Thymus (tissue), 11 donors: ENCODE measurements at regions not wholly inside any gene's neighbourhood (a gene's known extent, or its start where the extent isn't known, plus 50 kb on each side); places are given as distances from the start of the nearest gene placed in this dataset.
"Not testable (repeated sequence)": the region's sequence is repeated elsewhere in the genome, so short reads cannot be mapped to it uniquely, and the experiment has no call there.

Source experiments
- DNase-seq, 9 donors: peaks; one replicate each; pipeline ENCODE4 v3.0.0-alpha.2; 2013; ENCODE audit warnings: low spot score in 9 of 9, low read depth in 6 of 9, missing footprints in 1 of 9
- H3K27ac ChIP-seq, 2 donors: one replicate each; pipeline ENCODE4 v1.5.1; 2013; ENCODE audit warnings: control low read depth in 1 of 2, low read depth in 1 of 2, low read length in 1 of 2, mild to moderate bottlenecking in 1 of 2, moderate library complexity in 1 of 2
- H3K27me3 ChIP-seq, 2 donors: one replicate each; pipeline ENCODE4 v1.5.1; 2013; ENCODE audit warnings: low read length in 1 of 2; ENCODE audit not compliant: control insufficient read depth in 2 of 2, insufficient read depth in 1 of 2
- H3K36me3 ChIP-seq, 2 donors: one replicate each; pipeline ENCODE4 v1.5.1; 2013; ENCODE audit warnings: low read length in 1 of 2, mild to moderate bottlenecking in 1 of 2, moderate library complexity in 1 of 2; ENCODE audit not compliant: control insufficient read depth in 2 of 2, insufficient read depth in 2 of 2
- H3K4me1 ChIP-seq, 2 donors: one replicate each; pipeline ENCODE4 v1.5.1; 2013; ENCODE audit warnings: low read length in 2 of 2; ENCODE audit not compliant: control insufficient read depth in 2 of 2, insufficient read depth in 2 of 2
- H3K4me3 ChIP-seq, 2 donors: one replicate each; pipeline ENCODE4 v1.5.1; 2013; ENCODE audit warnings: low read length in 2 of 2, control low read depth in 1 of 2, mild to moderate bottlenecking in 1 of 2
- H3K9me3 ChIP-seq, 2 donors: one replicate each; pipeline ENCODE4 v1.5.1; 2013; ENCODE audit warnings: low read length in 1 of 2, mild to moderate bottlenecking in 1 of 2; ENCODE audit not compliant: control insufficient read depth in 2 of 2, insufficient read depth in 1 of 2
- WGBS: extraction: QIAGEN DNeasy Blood & Tissue Kit; methylation state at CpG from one replicate; pipeline ENCODE4 v1.1.7; 2013; 5-methylcytosine and 5-hydroxymethylcytosine counted together
- donor health status: healthy.

DNA sequence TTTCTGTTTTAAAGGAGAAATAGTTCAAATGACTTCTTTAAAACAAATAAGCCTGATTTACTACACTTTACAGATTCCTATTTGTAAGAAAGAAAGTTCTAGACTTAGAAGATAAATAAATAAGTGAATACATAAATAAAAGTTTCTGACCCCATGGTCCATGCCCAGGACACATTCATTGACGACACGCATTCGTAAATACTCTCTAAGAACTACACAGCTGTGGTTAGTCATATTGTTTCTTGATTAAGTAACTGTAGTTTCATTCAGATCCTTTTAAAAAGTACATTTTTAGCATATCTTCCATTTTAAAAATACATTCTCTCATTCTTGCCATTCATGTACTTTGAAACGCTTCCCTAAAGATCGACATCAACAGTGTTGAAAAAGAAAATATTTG, 497.4 kb downstream of the SETD4 start:
- Histone ChIP-seq H3K36me3 (no peaks in the 10 kb centered on the region), H3K4me1 (no peaks in the 10 kb centered on the region), H3K27me3 (no peaks in the 10 kb centered on the region), H3K27ac (no peak overlapping the region), H3K9me3 (no peaks in the 10 kb centered on the region), H3K4me3 (no peak overlapping the region)
- WGBS, result 97% methylated on average over 5 of the region's 5 CpGs
- DNase-seq, result no peak

DNA sequence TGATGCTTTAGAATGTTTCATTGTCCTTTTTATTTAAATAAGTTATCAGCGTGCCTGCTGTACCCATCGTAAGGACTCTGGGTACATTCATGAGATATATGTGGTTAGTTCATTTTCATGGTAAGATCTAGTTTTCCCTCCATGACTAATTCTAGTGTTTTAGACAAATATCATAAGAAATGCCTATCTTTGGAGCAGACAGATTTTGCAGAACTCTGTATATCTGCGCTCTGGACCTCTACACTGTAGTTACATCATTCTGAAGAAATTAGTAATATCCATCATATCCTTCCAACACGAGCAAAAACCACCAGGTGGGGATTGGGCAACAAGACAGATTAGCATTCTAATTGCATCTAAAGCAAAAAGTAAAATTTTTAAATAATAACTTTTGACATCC, 499.2 kb downstream of the SETD4 start:
- no peaks in the 10 kb centered on the region for H3K36me3 ChIP-seq
- 93% methylated on average over 4 of the region's 4 CpGs for WGBS

DNA sequence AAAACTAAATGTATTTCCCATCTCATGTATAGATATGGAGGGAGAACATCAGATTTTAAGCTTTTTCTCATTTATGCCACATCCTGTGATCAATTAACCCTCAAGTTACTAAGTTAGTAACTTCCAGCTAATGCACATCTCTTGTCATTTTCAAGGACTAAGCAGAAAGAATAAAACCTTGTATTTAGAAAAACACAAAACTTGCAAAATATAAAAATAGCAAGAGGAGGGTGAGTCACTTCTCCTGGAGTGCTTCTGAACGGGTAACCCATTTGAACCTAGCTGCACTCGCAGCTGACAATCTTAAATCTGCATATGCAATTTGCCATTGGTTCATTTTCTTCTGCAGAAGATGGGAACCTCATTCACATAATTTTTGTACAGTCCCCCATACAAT, 500.5 kb downstream of the SETD4 start:
- Histone ChIP-seq H3K27me3 (no peaks in the 10 kb centered on the region), H3K9me3 (no peaks in the 10 kb centered on the region), H3K36me3 (no peaks in the 10 kb centered on the region), H3K4me1 (no peaks in the 10 kb centered on the region), H3K4me3 (no peak overlapping the region), H3K27ac (no peak overlapping the region)
- 90% methylated on average over 2 of the region's 2 CpGs for WGBS
- DNase-seq, result no peak

More for the DNA sequence above, 499.2 kb downstream of the SETD4 start:
- H3K4me1 ChIP-seq, result no peaks in the 10 kb centered on the region
- H3K27ac ChIP-seq, result no peak overlapping the region
- DNase-seq, result no peak
- H3K9me3 ChIP-seq, result no peaks in the 10 kb centered on the region
- no peak overlapping the region for H3K4me3 ChIP-seq
- no peaks in the 10 kb centered on the region for H3K27me3 ChIP-seq

GRCh38 chr21:35559128-35559828, 501.0 kb downstream of the SETD4 start:
- H3K4me1 ChIP-seq, result no peaks in the 10 kb centered on the region
- no peak for DNase-seq
- no peak overlapping the region for H3K4me3 ChIP-seq
- no peaks in the 10 kb centered on the region for H3K27me3 ChIP-seq
- no peak overlapping the region for H3K27ac ChIP-seq
- WGBS, result 97% methylated on average over 9 of the region's 9 CpGs
- no peaks in the 10 kb centered on the region for H3K36me3 ChIP-seq
- no peaks in the 10 kb centered on the region for H3K9me3 ChIP-seq

DNA sequence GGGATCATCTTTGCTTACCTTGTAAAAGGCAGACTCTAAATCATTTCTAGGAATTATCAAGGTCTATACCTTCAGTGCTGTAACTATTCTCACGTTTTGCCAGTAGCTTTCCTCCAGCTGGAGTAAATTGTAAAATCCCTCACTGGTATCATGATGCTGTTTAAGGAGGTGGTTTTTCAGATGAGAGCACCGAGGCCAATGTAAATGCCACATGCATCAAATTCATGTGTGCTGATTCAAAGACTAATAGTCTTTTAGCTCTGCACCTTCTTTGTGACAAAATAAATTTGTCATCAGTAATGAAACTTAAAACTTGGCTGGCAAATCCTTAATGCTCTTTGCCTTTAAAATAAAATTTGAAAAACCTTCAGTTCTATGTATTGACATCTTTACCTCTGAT, 503.8 kb downstream of the SETD4 start:
- no peak overlapping the region for H3K27ac ChIP-seq
- H3K4me3 ChIP-seq, result no peak overlapping the region
- no peaks in the 10 kb centered on the region for H3K36me3 ChIP-seq
- H3K27me3 ChIP-seq, result no peaks in the 10 kb centered on the region
- WGBS, result 95% methylated on average over 2 of the region's 2 CpGs
- DNase-seq, result no peak
- H3K9me3 ChIP-seq, result no peaks in the 10 kb centered on the region
- H3K4me1 ChIP-seq, result no peaks in the 10 kb centered on the region

DNA sequence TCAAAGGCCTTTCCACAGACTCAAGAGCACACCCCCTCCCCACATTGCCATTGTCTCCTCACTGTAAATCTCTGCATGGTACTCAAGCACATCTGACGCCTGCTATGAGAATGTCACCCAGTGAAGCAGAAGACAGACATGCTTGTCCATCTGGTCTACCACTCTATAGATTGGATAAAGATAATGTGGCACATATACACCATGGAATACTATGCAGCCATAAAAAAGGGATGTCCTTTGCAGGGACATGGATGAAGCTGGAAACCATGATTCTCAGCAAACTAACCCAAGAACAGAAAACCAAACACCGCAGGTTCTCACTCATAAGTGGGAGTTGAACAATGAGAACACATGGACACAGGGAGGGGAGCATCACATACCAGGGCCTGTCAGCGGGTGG, 503.4 kb upstream of the RUNX1 start:
- not testable (repeated sequence) for DNase-seq, H3K27ac ChIP-seq, H3K4me1 ChIP-seq, H3K36me3 ChIP-seq, H3K4me3 ChIP-seq, H3K27me3 ChIP-seq, H3K9me3 ChIP-seq
- whole genome bisulfite sequencing, result 98% methylated on average over 3 of the region's 3 CpGs

DNA sequence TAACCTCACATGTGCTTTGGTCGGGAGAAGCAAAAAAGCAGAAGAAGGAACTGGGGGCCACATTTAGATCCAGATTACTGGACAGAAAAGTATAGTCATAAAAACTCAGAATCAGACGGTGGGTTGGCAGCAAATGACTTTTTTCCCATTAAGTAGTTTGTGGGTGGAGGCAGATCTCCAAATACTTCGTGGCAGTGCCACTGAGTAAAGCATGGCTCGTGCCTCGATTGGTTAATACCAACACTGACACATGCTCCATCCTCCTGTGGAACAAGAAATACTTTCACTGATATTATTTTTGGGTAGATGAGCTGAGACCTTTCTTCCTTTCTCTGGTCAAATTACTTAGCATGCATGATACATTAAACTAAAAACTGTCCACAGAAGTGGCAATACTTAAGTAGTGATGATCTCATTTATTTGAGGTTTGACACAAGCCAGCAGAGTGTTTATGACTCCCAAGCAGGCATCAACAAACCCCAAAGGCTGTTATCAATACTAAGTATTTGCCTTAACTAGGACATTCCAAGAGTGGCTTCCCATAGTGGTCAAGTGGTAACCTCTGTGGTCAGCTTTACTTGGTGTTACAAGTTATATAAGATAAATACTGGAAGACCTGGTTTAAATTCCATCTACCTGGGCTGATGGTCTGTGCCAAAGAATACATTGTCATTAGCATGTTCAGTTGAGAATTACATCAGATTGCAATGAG, 500.0 kb upstream of the RUNX1 start:
- Histone ChIP-seq H3K9me3 (no peaks in the 10 kb centered on the region), H3K27me3 (no peaks in the 10 kb centered on the region), H3K4me3 (no peak overlapping the region), H3K27ac (no peak overlapping the region), H3K36me3 (no peaks in the 10 kb centered on the region), H3K4me1 (no peaks in the 10 kb centered on the region)
- no peak for DNase-seq
- 95% methylated on average over 5 of the region's 5 CpGs for WGBS

- 98% methylated on average over 7 of the region's 7 CpGs for WGBS
- no peak for DNase-seq
These were observed 499.1 kb upstream of the RUNX1 start for GRCh38 chr21:35547946-35548774.

DNA sequence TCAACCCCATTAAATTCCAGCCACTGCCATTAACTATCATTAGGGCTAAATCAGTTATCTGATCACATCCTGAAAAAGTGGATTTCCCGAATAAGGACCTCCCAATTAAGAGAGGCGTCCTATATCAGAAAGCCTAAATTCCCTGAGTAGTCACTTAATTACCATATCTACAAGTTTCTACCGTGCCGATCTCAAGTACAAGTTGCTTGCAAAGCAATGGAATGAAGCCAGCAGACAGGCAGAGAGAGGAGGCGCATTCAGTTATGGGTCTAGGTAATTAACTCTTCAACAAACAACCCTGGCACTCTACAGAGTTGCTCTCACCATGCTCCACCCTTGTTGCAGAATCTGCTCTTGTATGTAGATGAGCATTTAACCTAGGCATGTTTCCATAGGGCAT, 494.6 kb upstream of the RUNX1 start:
- no peak overlapping the region for H3K27ac ChIP-seq
- no peaks in the 10 kb centered on the region for H3K9me3 ChIP-seq
- H3K36me3 ChIP-seq, result no peaks in the 10 kb centered on the region
- DNase-seq, result no peak
- 44% methylated on average over 5 of the region's 5 CpGs for WGBS
- no peak overlapping the region for H3K4me3 ChIP-seq
- peaks cover 0 to 3% of the 10 kb centered on the region in 2 donors for H3K4me1 ChIP-seq
- no peaks in the 10 kb centered on the region for H3K27me3 ChIP-seq

More at GRCh38 chr21:35547946-35548774, 499.1 kb upstream of the RUNX1 start:
- no peaks in the 10 kb centered on the region for H3K27me3 ChIP-seq
- H3K4me1 ChIP-seq, result peaks cover 0 to 3% of the 10 kb centered on the region in 2 donors
- H3K27ac ChIP-seq, result no peak overlapping the region
- no peak overlapping the region for H3K4me3 ChIP-seq
- no peaks in the 10 kb centered on the region for H3K9me3 ChIP-seq
- no peaks in the 10 kb centered on the region for H3K36me3 ChIP-seq
